ENCODE measurements at regions not wholly inside any gene's neighbourhood (a gene's known extent, or its start where the extent isn't known, plus 50 kb on each side); places are given as distances from the start of the nearest gene placed in this dataset.

GRCh38 chr15:35301088-35301487, 216.0 kb upstream of the NANOGP8 start:
- TF ChIP-seq, protein P1, sequence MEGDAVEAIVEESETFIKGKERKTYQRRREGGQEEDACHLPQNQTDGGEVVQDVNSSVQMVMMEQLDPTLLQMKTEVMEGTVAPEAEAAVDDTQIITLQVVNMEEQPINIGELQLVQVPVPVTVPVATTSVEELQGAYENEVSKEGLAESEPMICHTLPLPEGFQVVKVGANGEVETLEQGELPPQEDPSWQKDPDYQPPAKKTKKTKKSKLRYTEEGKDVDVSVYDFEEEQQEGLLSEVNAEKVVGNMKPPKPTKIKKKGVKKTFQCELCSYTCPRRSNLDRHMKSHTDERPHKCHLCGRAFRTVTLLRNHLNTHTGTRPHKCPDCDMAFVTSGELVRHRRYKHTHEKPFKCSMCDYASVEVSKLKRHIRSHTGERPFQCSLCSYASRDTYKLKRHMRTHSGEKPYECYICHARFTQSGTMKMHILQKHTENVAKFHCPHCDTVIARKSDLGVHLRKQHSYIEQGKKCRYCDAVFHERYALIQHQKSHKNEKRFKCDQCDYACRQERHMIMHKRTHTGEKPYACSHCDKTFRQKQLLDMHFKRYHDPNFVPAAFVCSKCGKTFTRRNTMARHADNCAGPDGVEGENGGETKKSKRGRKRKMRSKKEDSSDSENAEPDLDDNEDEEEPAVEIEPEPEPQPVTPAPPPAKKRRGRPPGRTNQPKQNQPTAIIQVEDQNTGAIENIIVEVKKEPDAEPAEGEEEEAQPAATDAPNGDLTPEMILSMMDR (IDR thresholded peaks at IDR 0.05; ENCODE audit: insufficient read depth, low read depth, low read length): no peak
- TF ChIP-seq EZH2 (IDR thresholded peaks at IDR 0.05; ENCODE audit: insufficient read depth, low read length): no peak
